COLO668 (cell line): ENCODE measurements at regions not wholly inside any gene's neighbourhood (a gene's known extent, or its start where the extent isn't known, plus 50 kb on each side); places are given as distances from the start of the nearest gene placed in this dataset.
"Not testable (repeated sequence)": the region's sequence is repeated elsewhere in the genome, so short reads cannot be mapped to it uniquely, and the experiment has no call there.

Experiments used
- DNase-seq: peaks from one replicate; lab custom pipeline; 2025; ENCODE audit not compliant: unreplicated experiment; lab: John Stamatoyannopoulos, UW

DNA sequence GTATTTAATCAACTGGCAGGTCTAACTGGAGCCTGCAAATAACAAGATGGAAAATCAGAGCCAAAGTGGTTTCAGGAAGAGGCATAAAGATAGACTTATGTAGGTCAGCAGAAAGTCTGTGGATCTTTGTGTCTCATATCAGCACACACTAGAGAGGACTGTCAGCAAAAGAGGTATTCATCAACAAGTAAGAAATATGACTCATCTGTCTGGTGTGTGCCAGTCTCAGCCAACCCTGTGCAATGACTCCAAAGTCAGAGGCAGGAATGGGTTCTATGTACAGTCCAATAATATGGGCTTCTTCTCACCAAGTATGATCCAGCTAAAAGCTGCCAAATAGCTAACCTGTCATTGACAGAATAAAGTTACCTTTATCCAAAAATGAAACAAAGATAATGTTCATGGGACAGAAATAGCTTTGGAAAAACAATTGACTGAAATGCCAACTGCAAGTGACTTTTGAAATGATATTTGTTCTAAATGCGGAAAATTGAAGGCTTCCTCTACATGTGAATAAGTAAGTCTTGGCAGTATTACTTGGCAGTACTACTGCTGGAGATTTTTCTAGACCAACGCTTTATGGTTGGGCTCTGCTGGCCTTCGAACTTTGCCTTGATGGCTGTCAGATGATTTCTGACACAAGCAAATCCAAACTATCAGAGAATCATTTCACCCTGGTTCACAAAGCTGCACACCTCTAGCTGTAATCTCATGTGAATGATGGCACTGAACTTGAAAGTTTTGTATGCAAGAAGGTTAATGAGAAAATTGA is 272.3 kb upstream of the SEMA3C start:
- DNase-seq = no peak

DNA sequence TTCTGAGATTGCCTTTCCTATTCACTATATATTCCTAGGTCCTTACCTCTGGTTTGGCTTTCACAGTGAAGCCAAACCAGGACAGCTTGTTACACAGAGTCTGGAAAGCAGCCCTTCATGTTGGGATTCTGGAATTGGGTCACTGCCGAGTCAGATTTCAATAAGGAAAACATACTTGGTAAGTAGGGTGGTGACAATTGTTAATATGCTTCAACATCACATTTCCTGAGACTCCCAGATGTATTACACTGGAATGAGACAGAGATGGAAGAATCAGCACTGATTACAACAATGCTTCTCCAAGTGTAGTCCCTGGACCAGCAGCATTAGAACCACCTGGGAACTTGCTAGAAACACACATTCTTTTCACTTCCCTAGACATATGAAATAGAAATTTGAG is 268.9 kb upstream of the SEMA3C start:
- DNase-seq = no peak

DNA sequence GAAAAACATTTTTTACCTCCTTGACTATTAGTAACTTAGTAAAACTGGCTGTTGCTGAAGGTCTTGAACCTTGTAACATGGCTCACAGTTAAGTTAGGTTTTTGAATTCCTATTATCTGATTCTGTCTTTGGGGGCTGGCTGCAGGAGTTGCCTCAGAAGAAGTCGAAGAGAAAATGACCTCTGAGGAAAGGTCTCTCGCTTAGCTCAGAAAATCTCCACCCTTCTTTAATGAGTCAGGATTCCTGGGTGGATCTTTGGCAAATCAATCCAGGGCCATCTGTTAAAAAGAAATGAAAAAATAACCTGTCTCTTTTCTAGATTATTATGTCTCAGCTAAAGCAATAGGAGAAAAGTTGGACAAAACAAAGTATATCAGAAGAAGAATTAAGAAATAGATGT is 267.8 kb upstream of the SEMA3C start:
- DNase-seq = no peak

DNA sequence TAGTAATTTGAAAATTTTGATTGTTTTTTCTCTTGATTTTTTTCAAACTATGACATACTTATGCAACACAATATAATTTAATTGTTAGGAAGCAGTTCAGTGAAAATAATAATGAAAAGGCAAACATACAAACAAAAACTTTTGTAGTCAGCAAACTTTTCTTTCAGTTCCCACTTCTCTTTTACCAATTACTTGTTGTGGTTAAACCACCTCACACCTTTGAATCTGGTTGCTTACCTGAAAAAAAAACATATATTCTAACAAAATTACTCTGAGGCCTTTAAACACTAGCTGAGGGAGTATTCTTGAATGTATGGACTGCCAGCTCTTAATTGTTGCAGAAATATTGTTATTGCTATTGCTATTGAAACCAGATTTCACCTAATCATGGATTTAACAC is 266.2 kb upstream of the SEMA3C start:
- no peak for DNase-seq

DNA sequence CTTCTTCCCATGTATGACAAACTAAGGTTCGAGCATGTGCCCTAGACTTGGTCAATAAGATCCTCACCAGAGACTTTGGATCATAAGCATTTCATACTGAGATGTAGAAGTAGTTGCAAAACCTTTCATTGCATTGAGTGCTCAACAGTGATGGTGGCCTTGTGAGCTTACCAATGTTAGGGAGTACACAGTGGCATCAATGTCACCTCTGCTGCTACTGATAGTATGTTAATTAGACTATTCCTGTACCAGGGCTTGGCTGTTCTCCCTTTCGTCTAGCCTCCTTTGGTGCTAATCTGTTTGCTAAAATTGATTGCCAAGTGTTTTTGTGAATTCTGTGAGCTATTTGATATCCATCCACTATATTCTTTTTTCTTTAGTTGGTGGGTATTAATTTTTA is 264.5 kb upstream of the SEMA3C start:
- DNase-seq = no peak

DNA sequence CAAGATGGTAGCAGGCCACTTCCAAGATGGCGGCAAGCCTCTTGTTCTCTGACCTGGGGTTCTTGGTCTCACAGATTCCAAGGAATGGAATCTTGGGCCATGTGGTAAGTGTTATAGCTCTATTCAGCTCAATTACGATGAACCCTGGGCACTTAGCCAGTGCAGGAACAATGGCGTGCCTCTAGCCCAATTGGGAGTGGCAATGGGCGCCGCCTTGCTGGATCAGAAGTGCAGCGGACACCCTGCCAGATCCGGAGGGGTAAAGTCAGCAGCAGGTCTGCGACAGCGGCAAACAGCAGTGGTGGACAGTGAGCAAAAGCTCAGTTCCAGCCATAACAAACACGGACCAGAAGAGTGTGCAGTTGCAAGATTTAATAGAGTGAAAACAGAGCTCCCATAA is 263.2 kb upstream of the SEMA3C start:
- DNase-seq = not testable (repeated sequence)

DNA sequence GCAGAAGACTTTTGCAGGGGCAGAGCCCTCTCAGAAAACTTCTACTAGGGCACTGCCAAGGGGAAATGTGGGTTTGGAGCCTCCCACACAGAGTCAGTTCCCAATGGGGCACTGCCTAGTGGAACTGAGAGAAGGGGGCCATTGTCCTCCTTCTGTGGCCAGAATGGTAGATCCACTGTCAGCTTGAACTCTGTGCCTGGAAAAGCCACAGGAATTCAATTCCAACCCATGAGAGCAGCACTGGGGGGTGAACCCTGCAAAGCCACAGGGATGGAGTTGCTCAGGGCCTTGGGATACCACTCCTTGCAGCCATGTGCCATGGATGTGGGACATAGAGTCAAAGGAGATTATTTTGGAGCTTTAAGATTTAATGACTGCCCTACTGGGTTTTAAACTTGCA is 262.2 kb upstream of the SEMA3C start:
- no peak for DNase-seq

DNA sequence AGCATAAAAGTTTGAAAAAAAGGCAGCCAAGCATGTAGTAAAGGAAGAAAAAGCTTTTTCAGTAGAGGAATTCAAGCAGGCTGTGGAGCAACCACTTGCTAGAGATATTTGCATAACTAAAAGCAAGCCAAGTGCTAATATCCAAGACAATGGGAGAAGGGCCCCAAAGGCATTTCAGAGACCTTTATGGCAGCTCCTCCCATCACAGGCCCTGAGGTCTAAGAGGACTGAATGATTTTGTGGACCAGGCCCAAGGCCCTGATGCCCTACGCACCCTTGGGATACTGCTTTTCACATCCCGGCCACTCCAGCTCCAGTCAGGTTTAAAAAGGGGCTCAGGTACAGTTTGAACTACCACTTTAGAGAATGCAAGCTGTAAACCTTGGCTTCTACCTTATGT is 261.7 kb upstream of the SEMA3C start:
- no peak for DNase-seq

DNA sequence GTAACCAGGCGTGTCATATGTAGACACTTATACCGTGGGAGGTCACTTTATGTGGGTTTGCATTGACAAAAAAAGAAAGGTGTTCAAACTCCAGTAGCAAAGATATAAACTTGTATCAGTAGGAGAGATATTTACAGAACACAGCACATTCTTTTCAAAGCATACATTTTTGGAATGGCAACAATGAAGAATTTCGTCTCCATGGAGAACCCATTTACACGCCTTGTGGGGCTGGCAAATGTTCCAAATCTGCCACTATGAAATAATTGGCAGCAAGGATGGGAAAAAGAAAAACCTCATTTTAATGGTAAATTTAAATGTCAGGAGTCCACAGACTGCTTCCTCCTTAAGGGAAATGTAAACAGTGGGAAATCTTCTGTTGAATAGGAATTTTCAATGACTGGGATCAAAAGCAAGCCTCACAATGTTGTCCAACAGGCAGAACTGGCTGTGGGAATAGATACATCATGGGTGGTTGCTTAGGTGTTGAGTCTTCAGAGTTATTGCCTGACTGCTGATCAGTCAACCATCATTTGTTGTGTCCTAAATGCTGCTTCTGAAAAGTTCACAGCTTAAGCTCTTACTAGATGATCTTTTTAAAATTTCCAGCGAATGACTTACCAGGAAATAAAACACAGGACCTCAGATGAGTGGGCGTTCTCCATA is 256.6 kb upstream of the SEMA3C start:
- no peak for DNase-seq

DNA sequence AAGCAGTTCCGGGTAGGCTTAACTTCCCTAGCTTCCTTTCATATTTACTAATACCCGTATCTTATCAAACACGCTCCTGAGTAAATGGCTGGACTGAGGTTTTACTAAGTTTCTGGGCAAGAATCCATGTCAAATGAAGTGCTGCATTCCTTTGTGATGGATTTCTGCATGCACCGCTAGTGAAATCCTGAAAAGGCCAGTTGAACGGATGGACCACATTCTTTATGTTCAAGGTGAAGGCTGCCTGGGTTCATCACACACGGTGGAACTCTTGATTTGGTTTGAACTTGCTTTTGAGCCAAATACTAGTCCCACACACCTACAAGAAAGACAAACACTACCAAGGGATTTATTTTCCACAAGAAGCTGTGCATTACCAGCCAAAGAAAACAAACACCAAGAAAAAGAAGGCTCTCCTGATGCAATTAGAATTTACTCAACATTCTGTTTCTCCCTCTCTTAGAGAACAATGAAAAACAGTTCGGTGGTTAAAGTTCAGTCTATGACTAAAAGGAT is 255.0 kb upstream of the SEMA3C start:
- DNase-seq = no peak

DNA sequence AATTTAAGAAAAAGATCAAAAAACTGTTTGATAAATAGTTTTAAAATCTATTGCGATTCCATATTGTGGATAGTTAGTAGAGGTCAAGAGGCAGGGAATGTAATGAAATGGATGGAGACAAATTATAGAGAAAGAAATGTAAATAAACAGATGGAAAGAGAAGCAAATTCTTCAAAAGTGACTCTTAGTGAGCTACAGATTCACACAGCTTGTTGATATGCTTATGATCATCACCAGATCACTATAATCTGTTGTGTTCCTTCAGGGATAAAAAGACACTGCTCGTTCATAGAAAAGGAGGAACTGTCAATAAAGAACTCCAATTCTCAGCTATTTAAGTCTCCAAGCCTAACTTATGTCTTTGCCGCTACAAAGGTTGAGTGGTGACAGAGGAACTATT is 251.4 kb upstream of the SEMA3C start:
- no peak for DNase-seq

DNA sequence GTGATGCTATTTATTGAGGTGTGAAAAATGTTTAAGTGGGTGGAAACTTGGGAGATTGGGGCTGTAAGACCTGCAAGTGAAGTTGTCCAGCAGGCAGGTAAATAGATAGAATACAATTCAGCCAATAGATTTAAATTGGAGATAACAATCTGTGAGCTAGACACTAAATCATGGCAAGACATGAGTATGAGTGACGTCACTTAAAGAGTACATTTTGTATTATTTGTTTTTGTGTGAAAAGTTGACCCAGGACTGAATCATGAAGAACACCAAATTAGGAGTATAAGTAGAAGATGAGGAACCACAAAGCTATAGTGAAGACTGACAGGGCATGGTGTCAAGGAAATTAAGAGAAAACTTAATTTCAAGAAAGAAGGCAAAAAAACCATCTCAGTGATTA is 249.1 kb upstream of the SEMA3C start:
- DNase-seq = no peak

DNA sequence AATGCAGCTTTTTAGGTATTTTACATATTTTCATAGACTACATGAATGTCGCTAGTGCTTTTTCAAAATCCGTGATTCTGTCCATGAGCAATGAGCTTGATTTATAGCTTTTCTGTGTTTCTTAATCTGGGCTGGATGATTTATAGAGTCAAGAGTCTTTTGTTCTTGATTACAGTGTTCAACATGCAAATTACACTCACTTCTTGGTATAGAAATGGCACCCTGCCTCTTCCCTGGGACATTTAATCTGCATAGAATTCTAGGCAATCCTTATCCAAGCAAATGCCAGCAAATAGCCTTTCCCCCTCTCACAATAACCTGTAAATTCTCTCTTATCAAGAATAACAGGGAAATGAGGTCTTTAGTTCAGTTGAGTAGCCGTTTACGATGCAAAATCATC is 246.2 kb upstream of the SEMA3C start:
- no peak for DNase-seq

DNA sequence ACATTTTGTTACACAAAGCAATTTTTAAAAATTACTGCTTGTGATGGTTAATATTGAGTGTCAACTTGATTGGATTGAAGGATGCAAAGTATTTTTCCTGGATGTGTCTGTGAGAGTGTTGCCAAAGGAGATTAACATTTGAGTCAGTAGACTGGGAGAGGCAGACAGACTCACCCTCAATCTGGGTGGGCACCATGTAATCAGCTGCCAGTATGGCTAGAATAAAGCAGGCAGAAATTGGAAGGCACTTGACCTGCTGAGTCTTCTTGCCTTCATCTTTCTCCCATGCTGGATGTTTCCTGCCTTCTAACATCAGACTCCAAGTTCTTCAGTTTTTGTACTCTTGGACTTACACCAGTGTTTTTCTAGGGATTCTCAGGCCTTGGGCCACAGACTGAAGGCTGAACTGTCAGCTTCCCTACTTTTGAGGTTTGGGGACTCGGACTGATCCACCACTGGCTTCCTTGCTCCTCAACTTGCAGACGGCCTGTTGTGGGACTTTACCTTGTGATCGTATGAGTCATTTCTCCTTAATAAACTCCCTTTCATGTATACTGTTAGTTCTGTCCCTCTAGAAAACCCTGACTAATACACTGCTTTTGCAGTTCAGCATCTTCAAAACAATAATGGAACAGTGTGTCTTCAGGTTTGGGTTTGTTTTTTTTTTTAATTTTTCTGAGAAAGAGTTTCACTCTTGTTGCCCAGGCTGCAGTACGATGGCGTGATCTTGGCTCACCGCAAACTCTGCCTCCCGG is 244.1 kb upstream of the SEMA3C start:
- DNase-seq = no peak

DNA sequence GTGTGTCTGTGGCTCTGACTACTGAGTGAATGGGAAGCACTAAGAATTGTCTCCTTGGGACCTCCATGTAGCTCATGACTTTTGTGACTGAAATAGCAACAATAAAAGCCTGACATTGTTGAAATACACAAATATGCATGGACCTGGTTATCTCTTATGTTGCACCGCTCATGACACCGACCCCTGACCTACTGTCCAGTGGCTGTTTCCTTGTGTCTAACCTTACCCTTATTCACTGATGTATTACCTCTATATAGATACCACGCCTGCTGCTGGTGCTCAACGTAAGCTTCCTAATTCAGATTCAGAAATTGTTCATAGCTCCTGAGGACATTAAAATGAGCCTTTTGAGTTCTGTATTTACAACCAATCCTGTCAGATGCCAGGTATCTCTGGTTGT is 243.4 kb upstream of the SEMA3C start:
- DNase-seq = no peak

DNA sequence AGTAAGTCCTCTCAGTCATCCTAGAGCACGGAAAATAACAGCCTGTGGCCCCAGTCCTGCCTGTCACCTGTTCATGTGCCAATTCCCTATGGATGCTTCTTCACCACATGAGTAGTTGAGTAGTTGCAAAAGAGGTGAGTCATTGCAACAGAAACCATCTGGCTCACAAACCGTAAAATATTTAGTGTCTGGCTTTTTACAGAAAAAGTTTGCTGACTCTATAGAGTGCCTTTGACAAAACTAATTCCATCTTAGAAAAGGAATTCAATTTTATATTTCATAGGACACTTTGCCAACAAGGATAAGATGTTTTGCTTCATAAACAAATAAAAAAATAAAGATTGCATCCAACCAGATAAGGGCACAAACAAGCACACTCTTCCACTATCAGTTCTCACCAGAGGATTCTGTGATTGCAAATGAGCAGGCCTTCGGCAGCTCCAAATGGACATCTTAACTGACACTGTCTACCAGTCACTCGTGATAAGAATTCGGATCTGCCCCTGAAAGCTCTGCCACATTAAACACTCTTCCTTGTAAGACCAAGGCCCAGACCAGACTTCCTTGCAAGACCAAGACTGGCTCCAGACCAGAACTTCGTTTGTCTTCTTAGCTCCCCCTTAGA is 242.7 kb upstream of the SEMA3C start:
- peak; percentile 37 for DNase-seq

DNA sequence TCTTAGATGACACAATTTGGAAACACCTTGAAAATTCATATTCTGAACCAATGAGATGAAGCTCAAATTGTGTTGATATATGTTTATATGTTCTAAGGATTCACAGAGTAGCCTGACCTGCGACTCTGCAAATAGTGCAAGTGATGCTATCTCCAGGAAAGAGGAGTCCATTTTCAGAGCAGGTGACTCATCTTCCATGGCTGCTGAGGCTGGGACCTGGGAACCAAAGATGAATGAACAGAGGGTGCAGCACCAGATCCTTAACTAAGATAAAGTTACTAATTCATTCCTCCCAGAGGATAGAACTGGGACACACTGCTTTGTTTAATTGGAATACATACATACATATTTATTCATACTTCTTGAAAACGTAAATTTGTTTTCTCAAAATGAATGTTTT is 240.6 kb upstream of the SEMA3C start:
- DNase-seq = peak; percentile 38

DNA sequence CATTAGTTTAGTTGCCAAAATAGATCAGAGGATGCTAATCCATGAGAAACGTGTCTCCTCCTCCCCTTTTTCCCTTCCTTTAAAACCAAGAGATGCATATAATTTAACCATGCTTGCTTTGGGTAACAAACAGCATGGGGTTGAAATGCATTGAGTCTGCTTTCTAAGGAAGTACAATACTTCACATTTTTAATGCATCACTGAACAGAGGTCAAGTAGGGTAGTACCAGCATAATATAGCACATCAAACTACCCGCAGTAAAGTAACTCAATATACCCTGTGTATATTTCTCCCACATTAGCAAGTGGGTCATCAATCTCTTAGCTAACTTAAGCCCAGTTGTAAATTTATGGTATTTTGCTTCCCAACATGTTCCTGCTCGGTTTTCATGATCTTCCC is 239.3 kb upstream of the SEMA3C start:
- no peak for DNase-seq

DNA sequence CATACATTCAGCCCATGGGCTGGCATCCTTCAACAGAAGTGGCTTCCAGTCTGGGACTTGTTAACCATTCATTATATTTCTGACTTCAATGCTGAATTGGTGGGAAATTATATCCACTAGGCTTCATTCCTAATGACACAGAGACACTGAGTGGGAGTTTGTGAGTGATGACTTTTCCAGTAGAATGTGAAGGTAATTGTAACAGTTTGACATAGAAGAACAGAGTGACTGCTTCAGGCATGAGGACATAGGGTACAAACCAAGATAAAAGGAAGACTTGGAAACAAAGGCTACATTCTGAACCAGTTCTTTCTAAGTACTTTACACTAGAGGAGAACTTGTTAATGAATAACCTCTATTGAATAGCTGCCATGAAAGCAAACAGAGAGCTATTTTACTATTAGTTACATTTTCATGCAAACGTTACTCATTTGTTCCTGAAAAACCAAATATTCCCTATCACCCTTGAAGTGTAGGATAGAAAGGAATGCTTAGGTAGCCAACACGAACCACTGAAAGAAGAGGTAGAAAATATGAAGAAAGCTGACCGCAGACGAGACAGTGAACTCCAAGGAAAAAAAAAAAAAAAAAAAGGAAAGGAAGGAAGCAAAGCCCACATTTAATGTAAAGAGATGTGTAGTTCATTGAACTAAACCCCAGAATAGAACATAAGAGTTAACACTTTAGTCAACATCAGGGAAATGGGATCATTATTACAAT is 237.0 kb upstream of the SEMA3C start:
- DNase-seq = no peak

DNA sequence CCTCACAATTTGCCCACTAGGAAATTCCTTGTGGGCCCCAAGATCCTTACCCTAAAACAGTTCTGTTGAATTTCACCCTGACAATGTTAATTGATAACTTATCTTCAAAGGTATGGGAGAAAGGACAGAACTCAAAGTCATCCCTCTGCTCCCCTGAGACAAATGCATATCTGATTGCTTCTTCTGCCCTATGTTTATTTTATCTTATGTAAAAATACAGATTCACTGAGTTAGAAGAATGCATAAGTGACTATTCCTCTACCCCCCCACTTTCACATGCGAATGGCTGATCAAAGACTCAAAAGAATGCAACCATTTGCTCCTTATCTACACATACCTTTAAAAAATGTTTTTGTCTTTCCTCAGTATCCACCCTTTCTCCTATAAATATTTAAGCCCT is 235.7 kb upstream of the SEMA3C start:
- DNase-seq = no peak

DNA sequence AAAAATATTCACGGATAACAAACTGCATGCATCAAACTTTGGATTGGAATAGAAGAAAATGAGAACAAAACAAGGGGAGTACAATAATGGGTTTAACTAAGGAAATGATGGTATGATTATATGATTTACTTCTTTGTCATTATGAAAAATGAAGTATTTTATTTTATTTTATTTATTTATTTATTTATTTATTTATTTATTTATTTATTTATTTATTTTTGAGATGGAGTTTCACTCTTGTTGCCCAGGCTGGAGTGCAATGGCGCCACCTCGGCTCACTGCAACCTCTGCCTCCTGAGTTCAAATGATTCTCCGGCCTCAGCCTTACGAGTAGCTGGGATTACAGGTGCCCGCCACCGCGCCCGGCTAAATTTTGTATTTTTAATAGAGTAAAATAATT is 234.1 kb upstream of the SEMA3C start:
- DNase-seq = not testable (repeated sequence)
